ENCODE measurements at regions not wholly inside any gene's neighbourhood (a gene's known extent, or its start where the extent isn't known, plus 50 kb on each side); places are given as distances from the start of the nearest gene placed in this dataset.

DNA sequence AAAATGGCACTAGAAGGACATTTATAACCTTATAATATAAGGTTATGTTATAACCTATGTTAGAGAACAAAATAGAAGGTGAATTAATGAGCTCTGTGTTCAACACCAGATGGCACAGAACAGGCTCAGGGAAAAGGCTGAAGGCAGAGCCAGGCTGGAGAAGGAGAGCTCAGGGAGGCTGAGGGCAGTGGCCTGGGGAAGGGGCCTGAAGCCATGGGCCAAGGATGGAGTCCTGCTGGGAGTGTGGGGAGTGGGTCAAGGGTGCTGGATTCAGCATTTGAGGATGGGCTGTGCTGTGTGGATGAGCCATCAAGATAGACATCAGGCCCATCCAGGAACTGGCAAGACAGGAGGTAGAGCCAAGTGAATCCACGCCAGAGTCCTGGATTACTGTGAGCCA lies 218.8 kb downstream of the ZNF248 start:
- TF ChIP-seq, protein P1, sequence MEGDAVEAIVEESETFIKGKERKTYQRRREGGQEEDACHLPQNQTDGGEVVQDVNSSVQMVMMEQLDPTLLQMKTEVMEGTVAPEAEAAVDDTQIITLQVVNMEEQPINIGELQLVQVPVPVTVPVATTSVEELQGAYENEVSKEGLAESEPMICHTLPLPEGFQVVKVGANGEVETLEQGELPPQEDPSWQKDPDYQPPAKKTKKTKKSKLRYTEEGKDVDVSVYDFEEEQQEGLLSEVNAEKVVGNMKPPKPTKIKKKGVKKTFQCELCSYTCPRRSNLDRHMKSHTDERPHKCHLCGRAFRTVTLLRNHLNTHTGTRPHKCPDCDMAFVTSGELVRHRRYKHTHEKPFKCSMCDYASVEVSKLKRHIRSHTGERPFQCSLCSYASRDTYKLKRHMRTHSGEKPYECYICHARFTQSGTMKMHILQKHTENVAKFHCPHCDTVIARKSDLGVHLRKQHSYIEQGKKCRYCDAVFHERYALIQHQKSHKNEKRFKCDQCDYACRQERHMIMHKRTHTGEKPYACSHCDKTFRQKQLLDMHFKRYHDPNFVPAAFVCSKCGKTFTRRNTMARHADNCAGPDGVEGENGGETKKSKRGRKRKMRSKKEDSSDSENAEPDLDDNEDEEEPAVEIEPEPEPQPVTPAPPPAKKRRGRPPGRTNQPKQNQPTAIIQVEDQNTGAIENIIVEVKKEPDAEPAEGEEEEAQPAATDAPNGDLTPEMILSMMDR (IDR thresholded peaks at IDR 0.05): no peak
- no peak for TF ChIP-seq POLR2A (IDR thresholded peaks at IDR 0.05)

All from Peyer's patch (tissue), 4 donors.